PC-9 (cell line): ENCODE measurements at regions not wholly inside any gene's neighbourhood (a gene's known extent, or its start where the extent isn't known, plus 50 kb on each side); places are given as distances from the start of the nearest gene placed in this dataset.

Experiments
- BruUV-seq: library from RNA; stranded (reverse); fragments of 400-500 nt; replicated peaks from 2 replicates; lab custom pipeline; 2021; lab: Mats Ljungman, UMichigan
- CTCF ChIA-PET: fragments of 300-600 bp; sonication (Branson Sonifier 250); formaldehyde crosslinking; loops from one replicate; lab custom pipeline; 2022; ENCODE audit warnings: antibody characterized with exemption; lab: Charles Lee
- POLR2A ChIA-PET: fragments of 300-600 bp; sonication (Branson Sonifier 250); formaldehyde crosslinking; loops from one replicate; lab custom pipeline; 2022; ENCODE audit warnings: antibody characterized with exemption; ENCODE audit not compliant: unreplicated experiment; lab: Charles Lee
- DNase-seq, 2 experiments: peaks; one replicate each; pipeline versions ENCODE4 v3.0.0 to v3.0.0-alpha.2; 2015 to 2022; ENCODE audit warnings: mixed read lengths in 1 of 2
- H2AFZ ChIP-seq: fragments of 200-600 bp; sonication (generic); 2 replicates; pipeline ENCODE4 v1.8.1; 2017; ENCODE audit warnings: antibody characterized with exemption
- H3F3A ChIP-seq: fragments of 200-600 bp; sonication (generic); 2 replicates; pipeline ENCODE4 v1.8.1; 2017; ENCODE audit warnings: antibody characterized with exemption, mild to moderate bottlenecking, low read depth; ENCODE audit not compliant: insufficient read depth
- H3K27ac ChIP-seq: fragments of 200-600 bp; sonication (generic); 2 replicates; pipeline ENCODE4 v1.6.1; 2016; ENCODE audit warnings: mixed run types
- H3K27me3 ChIP-seq: fragments of 200-600 bp; sonication (generic); 2 replicates; pipeline ENCODE4 v1.6.1; 2016; ENCODE audit warnings: low read depth, mixed run types; ENCODE audit not compliant: insufficient read depth
- H3K36me3 ChIP-seq: fragments of 200-600 bp; sonication (generic); 2 replicates; pipeline ENCODE4 v1.6.1; 2016; ENCODE audit warnings: low read depth, mixed run types
- H3K4me1 ChIP-seq: fragments of 200-600 bp; sonication (generic); replicated peaks from 2 replicates; pipeline ENCODE4 v1.6.1; 2016; ENCODE audit warnings: mixed run types; ENCODE audit not compliant: insufficient read depth
- H3K4me2 ChIP-seq: fragments of 200-600 bp; sonication (generic); 2 replicates; pipeline ENCODE4 v1.6.1; 2017; ENCODE audit warnings: mixed run types
- H3K4me3 ChIP-seq: fragments of 200-600 bp; sonication (generic); 2 replicates; pipeline ENCODE4 v1.6.1; 2016; ENCODE audit warnings: mixed run types
- H3K79me2 ChIP-seq: fragments of 200-600 bp; sonication (generic); 2 replicates; pipeline ENCODE4 v1.6.1; 2017; ENCODE audit warnings: low read depth, mixed run types
- H3K9me2 ChIP-seq: fragments of 200-600 bp; sonication (generic); 2 replicates; pipeline ENCODE4 v1.8.1; 2017; ENCODE audit warnings: mild to moderate bottlenecking; ENCODE audit not compliant: insufficient read depth
- H3K9me3 ChIP-seq: fragments of 200-600 bp; sonication (generic); 2 replicates; pipeline ENCODE4 v1.8.1; 2016; ENCODE audit warnings: low read depth; ENCODE audit not compliant: insufficient read depth
- H4K20me1 ChIP-seq: fragments of 200-600 bp; sonication (generic); 2 replicates; pipeline ENCODE4 v1.8.1; 2017; ENCODE audit not compliant: insufficient read depth
- EZH2 ChIP-seq: fragments of 200-600 bp; sonication (generic); IDR thresholded peaks from 2 replicates; pipeline ENCODE4 v1.8.0; 2017; ENCODE audit warnings: antibody characterized with exemption, low read depth
- intact Hi-C: fragments of 100-400 bp; cut with micrococcal nuclease; formaldehyde crosslinking; loops from one replicate; pipeline ENCODE4 v1.10.0; 2022; ENCODE audit not compliant: unreplicated experiment
- TF ChIP-seq, protein P1 (sequence below): fragments of 200-600 bp; sonication (generic); conservative IDR thresholded peaks from 2 replicates; pipeline ENCODE4 v1.6.1; 2017; ENCODE audit warnings: mixed run types, antibody characterized with exemption, mild to moderate bottlenecking, moderate library complexity

DNA sequence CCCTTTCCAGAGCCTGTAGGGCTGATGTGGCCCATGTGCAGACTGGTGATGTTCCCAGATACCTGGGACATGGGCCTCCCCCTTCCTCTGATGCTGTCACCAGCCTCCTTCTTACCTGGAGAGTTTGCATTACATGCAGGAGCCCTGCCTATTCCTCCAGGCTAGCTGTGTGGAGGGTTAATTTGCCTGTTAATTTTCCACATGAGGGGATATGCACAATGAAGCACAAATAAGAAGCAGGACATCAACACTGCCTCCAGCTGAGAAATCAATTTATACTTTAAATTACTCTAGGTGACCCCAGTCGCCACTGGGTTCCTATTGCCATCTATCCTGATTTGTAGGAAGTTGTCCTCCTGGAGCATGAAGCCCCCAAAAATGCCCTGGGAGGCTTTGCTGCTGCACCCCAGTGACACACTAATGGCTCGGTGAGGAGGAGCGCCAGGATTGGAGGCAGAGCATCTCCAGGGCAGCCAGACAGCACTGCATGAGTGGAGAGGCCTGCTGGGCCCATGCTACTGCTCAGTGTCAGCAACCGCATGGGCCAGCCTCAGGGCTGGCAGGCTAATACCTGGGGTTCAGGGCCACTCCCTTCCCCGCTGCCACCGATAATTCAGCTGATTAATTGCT lies 101.6 kb upstream of the USP47 start:
- DNase-seq = no peak
- intact Hi-C loops = no loop called here
- no peaks in the 10 kb centered on the region for H3F3A ChIP-seq
- no peaks in the 10 kb centered on the region for H3K36me3 ChIP-seq
- H4K20me1 ChIP-seq = no peaks in the 10 kb centered on the region
- no peak overlapping the region for H2AFZ ChIP-seq
- no peaks in the 10 kb centered on the region for H3K4me1 ChIP-seq
- no peak overlapping the region for H3K4me3 ChIP-seq
- no peaks in the 10 kb centered on the region for H3K9me2 ChIP-seq
- BruUV-seq = no TSS peak
- no peaks in the 10 kb centered on the region for H3K79me2 ChIP-seq
- TF ChIP-seq EZH2 = no peak
- TF ChIP-seq, protein P1, sequence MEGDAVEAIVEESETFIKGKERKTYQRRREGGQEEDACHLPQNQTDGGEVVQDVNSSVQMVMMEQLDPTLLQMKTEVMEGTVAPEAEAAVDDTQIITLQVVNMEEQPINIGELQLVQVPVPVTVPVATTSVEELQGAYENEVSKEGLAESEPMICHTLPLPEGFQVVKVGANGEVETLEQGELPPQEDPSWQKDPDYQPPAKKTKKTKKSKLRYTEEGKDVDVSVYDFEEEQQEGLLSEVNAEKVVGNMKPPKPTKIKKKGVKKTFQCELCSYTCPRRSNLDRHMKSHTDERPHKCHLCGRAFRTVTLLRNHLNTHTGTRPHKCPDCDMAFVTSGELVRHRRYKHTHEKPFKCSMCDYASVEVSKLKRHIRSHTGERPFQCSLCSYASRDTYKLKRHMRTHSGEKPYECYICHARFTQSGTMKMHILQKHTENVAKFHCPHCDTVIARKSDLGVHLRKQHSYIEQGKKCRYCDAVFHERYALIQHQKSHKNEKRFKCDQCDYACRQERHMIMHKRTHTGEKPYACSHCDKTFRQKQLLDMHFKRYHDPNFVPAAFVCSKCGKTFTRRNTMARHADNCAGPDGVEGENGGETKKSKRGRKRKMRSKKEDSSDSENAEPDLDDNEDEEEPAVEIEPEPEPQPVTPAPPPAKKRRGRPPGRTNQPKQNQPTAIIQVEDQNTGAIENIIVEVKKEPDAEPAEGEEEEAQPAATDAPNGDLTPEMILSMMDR = no peak
- peaks cover 29% of the 10 kb centered on the region for H3K27me3 ChIP-seq
- POLR2A ChIA-PET = no interaction called here
- CTCF ChIA-PET = no interaction called here
- H3K27ac ChIP-seq = no peak overlapping the region
- no peak overlapping the region for H3K4me2 ChIP-seq
- H3K9me3 ChIP-seq = no peaks in the 10 kb centered on the region

DNA sequence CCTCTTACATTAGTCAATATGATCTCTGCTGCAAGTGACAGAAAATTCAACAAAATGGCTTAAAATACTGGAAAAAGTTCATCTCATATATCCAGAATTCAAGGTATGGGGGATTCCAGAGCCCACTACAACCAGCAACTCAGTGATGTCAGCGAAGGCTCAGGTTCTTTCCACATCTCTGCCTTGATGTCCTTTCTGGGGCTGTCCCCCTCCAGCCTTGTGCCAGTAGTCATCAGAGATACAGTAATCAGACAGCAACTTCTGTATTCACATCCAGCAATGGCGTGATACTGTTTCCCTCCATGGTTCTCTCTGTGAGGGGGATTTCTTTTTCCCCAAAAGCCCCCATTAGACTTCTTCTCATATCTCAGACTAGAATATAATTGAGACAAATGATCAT lies 103.4 kb upstream of the USP47 start:
- Histone ChIP-seq H3K4me2 (no peak overlapping the region), H3K79me2 (no peaks in the 10 kb centered on the region), H3K9me3 (no peaks in the 10 kb centered on the region), H3K36me3 (no peaks in the 10 kb centered on the region), H2AFZ (no peak overlapping the region), H3K4me1 (no peaks in the 10 kb centered on the region), H4K20me1 (no peaks in the 10 kb centered on the region), H3K4me3 (no peak overlapping the region), H3K27ac (no peak overlapping the region), H3K9me2 (no peaks in the 10 kb centered on the region), H3F3A (no peaks in the 10 kb centered on the region), H3K27me3 (peaks cover 25% of the 10 kb centered on the region)
- ChIA-PET POLR2A (no interaction called here), CTCF (no interaction called here)
- TF ChIP-seq, protein P1 = no peak
- TF ChIP-seq EZH2 = no peak
- intact Hi-C loops = no loop called here
- DNase-seq = no peak
- no TSS peak for BruUV-seq

DNA sequence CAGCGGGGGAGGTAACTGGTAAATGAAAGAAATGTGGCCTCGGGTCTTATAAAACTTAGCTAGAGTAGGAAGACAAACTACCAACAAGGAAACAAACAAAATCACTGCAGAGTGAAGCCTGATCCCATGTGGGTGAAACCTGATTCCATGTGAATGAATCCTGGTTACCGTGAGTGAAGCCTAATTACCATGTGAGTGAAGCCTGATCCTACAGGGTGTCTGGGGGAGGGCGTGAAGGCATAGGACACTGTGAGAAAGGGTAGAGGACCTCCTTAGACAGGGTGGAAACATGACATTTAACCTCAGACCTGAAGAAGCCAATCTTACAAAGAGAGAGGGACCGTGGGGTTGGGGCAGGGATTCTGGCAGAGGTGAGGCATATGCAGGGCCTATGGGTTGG lies 106.2 kb upstream of the USP47 start:
- Histone ChIP-seq H3K36me3 (no peaks in the 10 kb centered on the region), H3K4me1 (no peaks in the 10 kb centered on the region), H3K27me3 (peaks cover 32% of the 10 kb centered on the region), H3K9me2 (no peaks in the 10 kb centered on the region), H3K4me3 (no peak overlapping the region), H3K79me2 (no peaks in the 10 kb centered on the region), H2AFZ (no peak overlapping the region), H4K20me1 (no peaks in the 10 kb centered on the region), H3F3A (no peaks in the 10 kb centered on the region), H3K9me3 (no peaks in the 10 kb centered on the region), H3K27ac (no peak overlapping the region), H3K4me2 (no peak overlapping the region)
- no TSS peak for BruUV-seq
- CTCF ChIA-PET = no interaction called here
- no peak for TF ChIP-seq EZH2
- TF ChIP-seq, protein P1 = no peak
- DNase-seq = no peak
- POLR2A ChIA-PET = no interaction called here
- intact Hi-C loops = no loop called here
